ENCODE measurements at regions not wholly inside any gene's neighbourhood (a gene's known extent, or its start where the extent isn't known, plus 50 kb on each side); places are given as distances from the start of the nearest gene placed in this dataset.

DNA sequence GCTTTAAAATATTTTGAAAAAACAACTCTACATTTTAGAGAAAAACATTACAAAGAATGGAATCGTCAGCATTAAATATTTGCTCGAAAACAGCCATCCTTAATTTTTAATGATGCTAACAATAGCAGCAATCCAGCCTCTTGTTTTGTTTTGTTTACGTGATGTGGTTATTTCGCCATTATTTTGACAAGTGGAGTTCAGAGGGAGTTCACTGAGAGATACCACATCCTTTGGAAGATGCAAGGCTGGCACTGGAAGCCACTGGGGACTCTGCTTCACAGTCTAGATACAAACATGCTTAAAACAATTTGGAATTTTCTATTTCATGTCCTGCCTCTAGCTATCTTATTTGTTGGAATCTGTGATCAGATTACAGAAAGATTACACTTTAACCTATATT lies 556.3 kb downstream of the PCDH17 start:
- no peak for DNase-seq (ENCODE audit: insufficient read length, low spot score)
- FAIRE-seq, result no peak
- TF ChIP-seq, protein P1, sequence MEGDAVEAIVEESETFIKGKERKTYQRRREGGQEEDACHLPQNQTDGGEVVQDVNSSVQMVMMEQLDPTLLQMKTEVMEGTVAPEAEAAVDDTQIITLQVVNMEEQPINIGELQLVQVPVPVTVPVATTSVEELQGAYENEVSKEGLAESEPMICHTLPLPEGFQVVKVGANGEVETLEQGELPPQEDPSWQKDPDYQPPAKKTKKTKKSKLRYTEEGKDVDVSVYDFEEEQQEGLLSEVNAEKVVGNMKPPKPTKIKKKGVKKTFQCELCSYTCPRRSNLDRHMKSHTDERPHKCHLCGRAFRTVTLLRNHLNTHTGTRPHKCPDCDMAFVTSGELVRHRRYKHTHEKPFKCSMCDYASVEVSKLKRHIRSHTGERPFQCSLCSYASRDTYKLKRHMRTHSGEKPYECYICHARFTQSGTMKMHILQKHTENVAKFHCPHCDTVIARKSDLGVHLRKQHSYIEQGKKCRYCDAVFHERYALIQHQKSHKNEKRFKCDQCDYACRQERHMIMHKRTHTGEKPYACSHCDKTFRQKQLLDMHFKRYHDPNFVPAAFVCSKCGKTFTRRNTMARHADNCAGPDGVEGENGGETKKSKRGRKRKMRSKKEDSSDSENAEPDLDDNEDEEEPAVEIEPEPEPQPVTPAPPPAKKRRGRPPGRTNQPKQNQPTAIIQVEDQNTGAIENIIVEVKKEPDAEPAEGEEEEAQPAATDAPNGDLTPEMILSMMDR (IDR thresholded peaks at IDR 0.05; ENCODE audit: insufficient read depth, missing control alignments), result no peak

DNA sequence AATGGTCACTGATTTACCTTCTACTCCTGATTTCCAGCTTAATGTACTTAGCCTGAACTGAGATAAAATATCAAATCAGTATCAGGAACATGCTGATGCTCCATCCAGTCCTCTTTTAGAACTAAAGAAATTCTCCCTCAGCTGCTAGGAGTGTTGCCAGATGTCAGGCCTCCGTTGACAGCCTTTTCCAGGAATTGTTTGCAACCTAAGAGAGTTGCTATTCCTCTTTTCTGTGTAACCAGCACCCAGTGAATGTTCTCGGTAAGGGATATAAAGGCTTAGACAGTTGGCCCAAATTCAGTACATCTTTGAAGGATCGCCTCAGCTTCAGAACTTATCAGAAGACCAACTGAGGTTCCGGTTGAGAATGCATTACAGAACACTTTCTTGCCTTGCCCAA lies 559.0 kb downstream of the PCDH17 start:
- no peak for DNase-seq (ENCODE audit: insufficient read length, low spot score)
- no peak for FAIRE-seq
- TF ChIP-seq, protein P1 (IDR thresholded peaks at IDR 0.05; ENCODE audit: insufficient read depth, missing control alignments), result no peak

DNA sequence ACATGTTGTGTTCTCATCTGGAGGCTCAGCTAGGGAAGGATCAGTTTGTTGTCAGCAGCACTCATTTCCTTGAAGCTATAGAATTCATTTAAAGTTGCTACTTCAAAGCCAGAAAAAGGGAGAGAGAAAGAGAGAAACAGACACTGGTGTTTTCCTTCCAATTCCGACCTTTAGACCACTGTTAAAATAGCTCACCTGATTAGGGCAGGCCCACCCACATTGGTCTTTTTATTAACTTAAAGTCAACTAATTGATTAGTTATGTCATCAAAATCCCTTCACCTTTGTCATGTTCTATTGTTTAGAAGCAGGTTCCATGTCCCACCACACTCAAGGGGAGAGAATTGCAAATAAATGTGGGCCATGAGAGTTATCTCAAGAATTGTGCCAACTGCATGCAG lies 560.2 kb downstream of the PCDH17 start:
- DNase-seq (ENCODE audit: insufficient read length, low spot score) (no peak), FAIRE-seq (no peak)
- TF ChIP-seq, protein P1 (IDR thresholded peaks at IDR 0.05; ENCODE audit: insufficient read depth, missing control alignments), result no peak

DNA sequence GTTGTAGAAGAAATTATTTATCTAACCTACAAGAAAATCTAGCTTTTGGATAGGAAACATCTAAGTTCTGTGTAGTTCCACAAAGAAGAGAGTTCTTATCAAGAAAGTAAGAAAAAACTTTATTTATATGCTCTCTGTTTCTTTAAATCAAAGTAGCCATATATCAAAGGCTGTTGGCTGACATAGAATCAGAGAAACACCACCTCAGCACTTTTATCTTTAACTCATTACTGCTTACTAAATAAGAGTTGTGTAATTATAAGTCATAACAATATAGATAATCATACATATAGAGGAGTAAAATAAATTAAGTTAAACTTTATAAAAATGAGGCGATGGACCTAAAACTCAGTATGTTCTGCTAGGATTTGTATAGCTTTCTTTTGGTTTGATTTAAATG lies 570.6 kb downstream of the PCDH17 start:
- DNase-seq (ENCODE audit: insufficient read length, low spot score) (no peak), FAIRE-seq (no peak)
- TF ChIP-seq, protein P1 (IDR thresholded peaks at IDR 0.05; ENCODE audit: insufficient read depth, missing control alignments), result no peak

DNA sequence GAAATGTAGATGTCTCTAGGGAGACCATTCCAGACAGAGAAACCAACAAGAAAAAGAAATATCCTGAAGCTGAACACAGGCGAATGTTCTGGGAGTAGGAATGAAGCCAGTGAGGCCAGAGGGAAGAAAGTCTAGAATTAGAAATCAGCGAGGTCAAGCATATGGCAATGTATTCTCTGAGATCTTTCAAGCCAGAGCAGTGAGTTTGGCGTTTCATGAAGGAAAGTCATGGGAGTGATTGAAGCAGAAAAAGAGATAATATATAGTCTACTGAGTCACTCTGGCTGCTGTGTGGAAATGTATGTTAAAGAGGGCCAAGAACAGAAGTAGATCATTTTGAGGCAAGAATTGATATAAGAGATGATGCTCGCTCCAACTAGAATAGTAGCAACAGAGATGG lies 576.0 kb downstream of the PCDH17 start:
- FAIRE-seq, result no peak
- TF ChIP-seq, protein P1 (IDR thresholded peaks at IDR 0.05; ENCODE audit: insufficient read depth, missing control alignments), result no peak

DNA sequence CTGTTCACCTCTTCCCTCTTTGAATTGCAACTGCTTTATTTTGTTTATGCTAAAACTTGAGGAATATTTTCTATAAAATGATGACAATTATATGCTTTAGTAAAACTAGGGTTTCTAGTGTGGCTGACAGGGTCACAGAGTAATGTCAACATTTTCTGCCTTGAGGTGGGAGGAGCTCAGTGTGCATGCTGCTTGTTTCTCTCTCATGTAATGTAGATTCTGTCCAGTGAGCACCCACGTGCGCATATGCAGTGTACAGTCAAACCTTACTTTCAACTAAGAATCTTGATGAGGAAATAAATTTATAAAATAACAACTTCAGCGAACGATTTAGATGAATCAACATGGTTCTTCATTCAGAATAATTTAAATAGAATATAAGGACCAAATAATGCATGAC lies 603.9 kb downstream of the PCDH17 start:
- FAIRE-seq (no peak), DNase-seq (ENCODE audit: insufficient read length, low spot score) (no peak)
- TF ChIP-seq, protein P1 (IDR thresholded peaks at IDR 0.05; ENCODE audit: insufficient read depth, missing control alignments), result no peak

More for the DNA sequence above, 576.0 kb downstream of the PCDH17 start:
- no peak for DNase-seq (ENCODE audit: insufficient read length, low spot score)

DNA sequence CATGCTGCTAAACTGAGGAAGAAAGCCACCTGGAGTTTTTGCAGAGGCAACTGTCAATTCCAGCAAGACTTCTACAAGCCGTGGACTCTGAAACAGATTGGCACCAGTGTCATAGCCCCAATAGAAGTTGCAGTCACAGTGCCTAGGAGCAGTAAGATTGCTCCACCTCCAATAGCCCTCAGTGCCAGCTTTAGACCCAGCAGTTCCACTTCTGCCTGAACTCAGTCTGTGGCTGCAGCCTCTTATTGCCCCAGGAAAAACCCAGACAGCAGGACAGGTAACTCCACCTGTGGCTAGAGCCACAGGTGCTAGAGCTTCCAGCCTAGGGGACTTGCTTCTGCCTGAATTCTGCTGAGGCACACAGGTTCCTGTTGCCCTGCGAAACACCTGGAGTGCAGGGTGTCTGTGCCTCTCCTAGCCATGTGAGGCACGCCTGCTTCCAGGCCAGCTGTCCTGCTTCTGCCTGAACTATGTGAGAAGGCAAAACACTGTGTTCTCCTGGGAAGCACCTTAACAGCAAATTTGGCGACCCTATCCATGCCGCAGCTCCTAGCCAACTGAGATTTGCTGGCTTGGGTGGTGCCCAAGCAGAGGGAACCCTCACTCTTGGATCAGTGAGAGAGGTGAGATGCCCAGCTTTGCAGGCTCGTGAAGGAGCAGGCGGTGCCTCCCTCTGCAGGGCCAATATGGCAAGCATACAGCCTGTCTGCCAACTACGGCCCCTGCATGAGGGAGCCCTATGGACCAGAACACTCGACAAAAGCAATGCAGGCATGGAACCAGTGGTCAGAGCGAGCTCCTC lies 607.6 kb downstream of the PCDH17 start:
- FAIRE-seq, result no peak
- TF ChIP-seq, protein P1 (IDR thresholded peaks at IDR 0.05; ENCODE audit: insufficient read depth, missing control alignments), result no peak
- DNase-seq (ENCODE audit: insufficient read length, low spot score), result no peak
